CD14-positive monocyte (primary cell): ENCODE measurements at regions not wholly inside any gene's neighbourhood (a gene's known extent, or its start where the extent isn't known, plus 50 kb on each side); places are given as distances from the start of the nearest gene placed in this dataset.

Source experiments
- DNase-seq, 3 donors: peaks; one replicate each; pipeline ENCODE4 v3.0.0-alpha.2; 2011 to 2022
- H2AFZ ChIP-seq: 2 replicates; pipeline ENCODE4 v1.6.0; 2012; ENCODE audit warnings: mild to moderate bottlenecking, low read depth, low read length, inconsistent platforms; ENCODE audit not compliant: insufficient read depth, poor library complexity, severe bottlenecking
- H3K27ac ChIP-seq, 2 donors: 1 replicate in 1 of 2; 2 replicates in 1 of 2; pipeline ENCODE4 v1.5.1; 2012 to 2013; ENCODE audit warnings: low read length in 2 of 2, control low read depth in 1 of 2, inconsistent platforms in 1 of 2, low read depth in 1 of 2, mild to moderate bottlenecking in 1 of 2
- H3K27me3 ChIP-seq, 2 donors: one replicate each; pipeline versions ENCODE4 v1.6.0 to v1.6.1; 2011 to 2013; ENCODE audit warnings: low read length in 2 of 2; ENCODE audit not compliant: control insufficient read depth in 2 of 2, insufficient read depth in 2 of 2
- H3K36me3 ChIP-seq, 2 donors: replicated peaks in 1 of 2; 1 replicate in 1 of 2; 2 replicates in 1 of 2; pipeline versions ENCODE4 v1.5.1 to v1.6.1; 2012 to 2013; ENCODE audit warnings: low read length in 2 of 2, control low read depth in 1 of 2, inconsistent platforms in 1 of 2, mild to moderate bottlenecking in 1 of 2; ENCODE audit not compliant: insufficient read depth in 2 of 2, control insufficient read depth in 1 of 2
- H3K4me1 ChIP-seq, 2 donors: 1 replicate in 1 of 2; 2 replicates in 1 of 2; pipeline versions ENCODE4 v1.5.1 to v1.6.1; 2012 to 2013; ENCODE audit warnings: low read length in 2 of 2, control low read depth in 1 of 2, inconsistent platforms in 1 of 2, mild to moderate bottlenecking in 1 of 2, moderate library complexity in 1 of 2; ENCODE audit not compliant: insufficient read depth in 2 of 2, control insufficient read depth in 1 of 2
- H3K4me2 ChIP-seq: replicated peaks from 2 replicates; pipeline ENCODE3; 2012; ENCODE audit warnings: low read length, moderate library complexity, mild to moderate bottlenecking; ENCODE audit not compliant: poor library complexity, severe bottlenecking; ENCODE audit errors: extremely low read depth
- H3K4me3 ChIP-seq, 3 experiments: fragments of 200-600 bp in 1 of 3; sonication (generic) in 1 of 3; replicated peaks in 1 of 3; 1 replicate in 2 of 3; 2 replicates in 1 of 3; pipeline ENCODE4 v1.5.1; 2011 to 2013; ENCODE audit warnings: low read length in 3 of 3, mild to moderate bottlenecking in 3 of 3, control low read depth in 2 of 3, low read depth in 2 of 3, inconsistent platforms in 1 of 3, moderate library complexity in 1 of 3
- H3K79me2 ChIP-seq: 2 replicates; pipeline ENCODE4 v1.6.0; 2012; ENCODE audit warnings: mild to moderate bottlenecking, control low read depth, inconsistent platforms, low read length, moderate library complexity; ENCODE audit not compliant: insufficient read depth
- H3K9ac ChIP-seq: 2 replicates; pipeline ENCODE4 v1.6.0; 2017; ENCODE audit warnings: low read length, mild to moderate bottlenecking; ENCODE audit not compliant: insufficient read depth, poor library complexity, severe bottlenecking
- H3K9me3 ChIP-seq, 2 donors: replicated peaks in 1 of 2; 1 replicate in 1 of 2; 2 replicates in 1 of 2; pipeline versions ENCODE4 v1.5.1 to v1.6.1; 2012 to 2013; ENCODE audit warnings: low read length in 2 of 2, control low read depth in 1 of 2; ENCODE audit not compliant: control insufficient read depth in 1 of 2, insufficient read depth in 1 of 2
- H4K20me1 ChIP-seq: 2 replicates; pipeline ENCODE4 v1.6.0; 2012; ENCODE audit warnings: mild to moderate bottlenecking, low read length, control low read depth, moderate library complexity; ENCODE audit not compliant: insufficient read depth
- H3K27ac Mint-ChIP-seq, 7 donors: one replicate each; pipeline ENCODE4 v1.8.0; 2020; ENCODE audit warnings: mild to moderate bottlenecking in 7 of 7, mixed read lengths in 7 of 7, moderate library complexity in 6 of 7, inconsistent platforms in 2 of 7
- H3K27me3 Mint-ChIP-seq, 3 donors: one replicate each; pipeline ENCODE4 v1.8.0; 2021 to 2022; ENCODE audit warnings: low read depth in 3 of 3, mild to moderate bottlenecking in 3 of 3, mixed read lengths in 3 of 3, moderate library complexity in 3 of 3, inconsistent platforms in 1 of 3
- H3K36me3 Mint-ChIP-seq, 2 donors: one replicate each; pipeline ENCODE4 v1.8.0; 2020; ENCODE audit warnings: mixed read lengths in 2 of 2, inconsistent platforms in 1 of 2, mild to moderate bottlenecking in 1 of 2
- H3K4me1 Mint-ChIP-seq: one replicate; pipeline ENCODE4 v1.8.0; 2020; ENCODE audit warnings: mild to moderate bottlenecking, mixed read lengths
- H3K4me3 Mint-ChIP-seq, 2 donors: one replicate each; pipeline ENCODE4 v1.8.0; 2020; ENCODE audit warnings: mild to moderate bottlenecking in 2 of 2, mixed read lengths in 2 of 2, moderate library complexity in 1 of 2
- H3K9me3 Mint-ChIP-seq, 7 donors: one replicate each; pipeline ENCODE4 v1.8.0; 2020 to 2022; ENCODE audit warnings: mixed read lengths in 7 of 7, mild to moderate bottlenecking in 6 of 7, moderate library complexity in 6 of 7, inconsistent platforms in 2 of 7
- CTCF ChIP-seq: fragments of 200-600 bp; IDR thresholded peaks from one replicate; pipeline ENCODE4 v1.8.0; 2022; ENCODE audit warnings: antibody characterized with exemption, mild to moderate bottlenecking
- WGBS: methylation state at CpG from one replicate; pipeline ENCODE4 v1.1.5; 2013; ENCODE audit warnings: missing lambda C conversion rate; ENCODE audit not compliant: insufficient coverage; 5-methylcytosine and 5-hydroxymethylcytosine counted together
- intact Hi-C, 2 donors: fragments of 100-400 bp; cut with micrococcal nuclease; formaldehyde crosslinking; loops; one replicate each; pipeline versions ENCODE4 v1.15.0 to v1.15.1; 2023

DNA sequence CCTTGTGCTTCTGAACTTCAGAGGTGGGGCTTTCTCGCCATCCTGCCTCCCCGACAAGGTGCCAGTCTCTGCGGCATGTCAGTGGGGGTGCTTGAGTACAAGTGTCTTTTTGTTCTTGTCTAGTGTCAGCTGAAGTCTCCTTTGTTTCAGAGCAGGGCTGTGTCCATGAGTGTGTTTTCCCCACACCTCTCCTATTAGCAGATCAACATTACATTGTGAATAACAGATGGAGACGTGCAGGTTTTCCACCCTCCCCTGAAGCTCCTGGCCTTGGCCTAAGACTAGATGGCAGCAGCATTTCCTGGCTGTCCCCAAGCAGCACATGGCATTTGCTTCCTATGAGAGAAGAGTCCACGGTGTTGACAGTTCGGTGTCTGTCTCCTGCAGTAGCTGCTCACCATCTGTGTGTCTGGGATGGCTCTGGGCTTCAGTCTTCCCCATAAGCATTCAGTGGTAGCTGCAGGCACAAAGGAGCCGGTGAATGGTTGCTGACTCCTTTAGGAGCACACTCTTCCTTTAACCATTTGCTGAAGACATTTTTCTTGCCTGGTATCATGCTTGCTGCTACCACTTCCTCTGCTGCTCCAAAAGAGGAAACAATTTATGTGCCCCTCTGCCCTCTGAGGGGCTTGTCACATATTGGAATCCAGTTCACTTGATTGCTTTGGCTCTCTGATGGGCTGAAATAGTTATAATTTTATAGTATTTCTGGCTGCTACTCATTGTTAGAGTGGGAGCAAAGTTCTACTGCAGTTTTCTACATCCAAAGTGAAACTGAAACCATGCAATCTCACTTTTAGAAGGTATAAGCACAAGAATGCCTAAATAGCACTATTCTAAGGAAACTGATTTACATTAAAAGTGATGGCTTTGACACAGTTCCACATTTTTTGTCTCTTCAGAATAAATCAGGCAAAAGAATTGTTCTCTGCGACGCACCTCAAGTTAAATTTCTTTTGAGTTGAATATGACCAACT, 913.0 kb downstream of the C6orf118 start:
- Histone ChIP-seq H3K27me3 (no peaks in the 10 kb centered on the region), H3K36me3 (no peaks in the 10 kb centered on the region), H4K20me1 (no peaks in the 10 kb centered on the region), H3K4me3 (no peak overlapping the region), H3K9me3 (peaks cover 3 to 5% of the 10 kb centered on the region in 2 donors), H3K27ac (no peak overlapping the region), H3K4me2 (no peak overlapping the region), H2AFZ (no peak overlapping the region), H3K79me2 (no peaks in the 10 kb centered on the region), H3K4me1 (no peaks in the 10 kb centered on the region), H3K9ac (no peak overlapping the region)
- no peak overlapping the region for H3K27ac Mint-ChIP-seq
- no peak for DNase-seq
- no peaks in the 10 kb centered on the region for H3K27me3 Mint-ChIP-seq
- TF ChIP-seq CTCF: no peak
- H3K36me3 Mint-ChIP-seq: no peaks in the 10 kb centered on the region
- 65% methylated on average over 3 of the region's 9 CpGs for WGBS
- peaks cover 0 to 7% (median 0%) of the 10 kb centered on the region in 7 donors for H3K9me3 Mint-ChIP-seq
- no peaks in the 10 kb centered on the region for H3K4me1 Mint-ChIP-seq
- intact Hi-C loops: no loop called here
- H3K4me3 Mint-ChIP-seq: no peak overlapping the region

DNA sequence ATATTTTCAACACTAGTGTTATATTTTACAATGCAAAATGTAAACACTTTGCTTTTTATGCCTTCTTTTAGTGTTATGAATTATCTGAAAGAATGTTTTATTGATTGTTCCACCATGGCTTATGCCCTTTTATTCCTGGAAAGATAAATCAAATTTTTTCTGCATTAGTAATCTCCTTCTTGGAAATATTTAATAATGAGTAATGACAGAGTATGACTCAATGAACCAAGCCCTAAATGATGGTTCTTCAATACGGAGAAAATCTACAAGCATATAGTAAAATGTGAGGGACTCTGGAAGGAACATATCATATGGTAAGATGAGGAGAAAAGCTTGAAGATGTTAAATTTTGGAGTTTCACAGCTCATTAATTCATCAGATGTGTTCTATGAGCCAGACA, 929.6 kb downstream of the C6orf118 start:
- Mint-ChIP-seq H3K9me3 (peaks cover 2 to 7% (median 3%) of the 10 kb centered on the region in 7 donors), H3K4me1 (no peaks in the 10 kb centered on the region), H3K36me3 (no peaks in the 10 kb centered on the region), H3K27ac (no peak overlapping the region), H3K4me3 (no peak overlapping the region), H3K27me3 (peaks cover 0 to 2% (median 0%) of the 10 kb centered on the region in 3 donors)
- no peak overlapping the region for H3K9ac ChIP-seq
- no peaks in the 10 kb centered on the region for H3K79me2 ChIP-seq
- peaks cover 6 to 11% of the 10 kb centered on the region in 2 donors for H3K9me3 ChIP-seq
- intact Hi-C loops: no loop called here
- no peak overlapping the region for H2AFZ ChIP-seq
- H3K4me2 ChIP-seq: no peak overlapping the region
- no peaks in the 10 kb centered on the region for H3K4me1 ChIP-seq
- no peak for DNase-seq
- H3K27ac ChIP-seq: no peak overlapping the region
- H3K4me3 ChIP-seq: no peak overlapping the region
- no CpG with 5 or more reads among the region's 1 CpG for WGBS
- H3K36me3 ChIP-seq: no peaks in the 10 kb centered on the region
- no peaks in the 10 kb centered on the region for H4K20me1 ChIP-seq
- no peaks in the 10 kb centered on the region for H3K27me3 ChIP-seq
- TF ChIP-seq CTCF: no peak
